Peyer's patch (tissue), 4 donors: ENCODE measurements at regions not wholly inside any gene's neighbourhood (a gene's known extent, or its start where the extent isn't known, plus 50 kb on each side); places are given as distances from the start of the nearest gene placed in this dataset.

Experiments
- DNase-seq, 3 donors: peaks; one replicate each; pipeline ENCODE4 v3.0.0-alpha.2; 2017 to 2019
- H3K27ac ChIP-seq, 4 donors: fragments of 200-600 bp; sonication (generic); one replicate each; pipeline ENCODE4 v1.5.1; 2016 to 2019
- H3K27me3 ChIP-seq, 2 donors: fragments of 200-600 bp; sonication (generic); one replicate each; pipeline ENCODE4 v1.5.1; 2019
- H3K36me3 ChIP-seq, 3 donors: fragments of 200-600 bp; sonication (generic); one replicate each; pipeline ENCODE4 v1.5.1; 2016 to 2019
- H3K4me1 ChIP-seq, 4 donors: fragments of 200-600 bp; sonication (generic); one replicate each; pipeline ENCODE4 v1.5.1; 2016 to 2019
- H3K4me3 ChIP-seq, 4 donors: fragments of 200-600 bp; sonication (generic); 1 replicate in 3 of 4; 2 replicates in 1 of 4; pipeline ENCODE4 v1.5.1; 2016 to 2019; ENCODE audit warnings: mild to moderate bottlenecking in 1 of 4
- H3K9me3 ChIP-seq, 4 donors: fragments of 200-600 bp; sonication (generic); one replicate each; pipeline ENCODE4 v1.5.1; 2016 to 2019; ENCODE audit warnings: mild to moderate bottlenecking in 1 of 4
- POLR2A ChIP-seq, 2 donors: fragments of 450-650 bp; IDR thresholded peaks; one replicate each; pipeline ENCODE4 v1.5.1; 2017; ENCODE audit warnings: antibody characterized with exemption in 2 of 2, mild to moderate bottlenecking in 2 of 2, moderate library complexity in 2 of 2
- TF ChIP-seq, protein P1 (sequence below), 6 experiments: fragments of 450-650 bp in 4 of 6; fragments of 200-600 bp in 2 of 6; sonication (generic) in 1 of 6; IDR thresholded peaks; one replicate each; pipeline ENCODE4 v1.5.1; 2017 to 2019; ENCODE audit warnings: antibody characterized with exemption in 6 of 6, mild to moderate bottlenecking in 3 of 6, moderate library complexity in 1 of 6

GRCh38 chr4:129926936-129927335, 831.0 kb downstream of the C4orf33 start:
- DNase-seq = no peak
- Histone ChIP-seq H3K9me3 (no peaks in the 10 kb centered on the region), H3K4me3 (no peak overlapping the region), H3K36me3 (no peaks in the 10 kb centered on the region), H3K27me3 (no peaks in the 10 kb centered on the region), H3K27ac (no peak overlapping the region), H3K4me1 (no peaks in the 10 kb centered on the region)
- TF ChIP-seq, protein P1, sequence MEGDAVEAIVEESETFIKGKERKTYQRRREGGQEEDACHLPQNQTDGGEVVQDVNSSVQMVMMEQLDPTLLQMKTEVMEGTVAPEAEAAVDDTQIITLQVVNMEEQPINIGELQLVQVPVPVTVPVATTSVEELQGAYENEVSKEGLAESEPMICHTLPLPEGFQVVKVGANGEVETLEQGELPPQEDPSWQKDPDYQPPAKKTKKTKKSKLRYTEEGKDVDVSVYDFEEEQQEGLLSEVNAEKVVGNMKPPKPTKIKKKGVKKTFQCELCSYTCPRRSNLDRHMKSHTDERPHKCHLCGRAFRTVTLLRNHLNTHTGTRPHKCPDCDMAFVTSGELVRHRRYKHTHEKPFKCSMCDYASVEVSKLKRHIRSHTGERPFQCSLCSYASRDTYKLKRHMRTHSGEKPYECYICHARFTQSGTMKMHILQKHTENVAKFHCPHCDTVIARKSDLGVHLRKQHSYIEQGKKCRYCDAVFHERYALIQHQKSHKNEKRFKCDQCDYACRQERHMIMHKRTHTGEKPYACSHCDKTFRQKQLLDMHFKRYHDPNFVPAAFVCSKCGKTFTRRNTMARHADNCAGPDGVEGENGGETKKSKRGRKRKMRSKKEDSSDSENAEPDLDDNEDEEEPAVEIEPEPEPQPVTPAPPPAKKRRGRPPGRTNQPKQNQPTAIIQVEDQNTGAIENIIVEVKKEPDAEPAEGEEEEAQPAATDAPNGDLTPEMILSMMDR (IDR thresholded peaks at IDR 0.05) = peak in 3 of 6 experiments; percentile 14 to 31 (median 22)
- no peak for TF ChIP-seq POLR2A (IDR thresholded peaks at IDR 0.05)

- Histone ChIP-seq H3K27ac (no peak overlapping the region), H3K27me3 (no peaks in the 10 kb centered on the region), H3K9me3 (no peaks in the 10 kb centered on the region), H3K36me3 (no peaks in the 10 kb centered on the region), H3K4me3 (no peak overlapping the region), H3K4me1 (no peaks in the 10 kb centered on the region)
- no peak for TF ChIP-seq POLR2A (IDR thresholded peaks at IDR 0.05)
- TF ChIP-seq, protein P1 (IDR thresholded peaks at IDR 0.05) = peak in 2 of 6 experiments; percentile 5 to 29
- DNase-seq = no peak
Measured at GRCh38 chr4:129929052-129929451, 833.1 kb downstream of the C4orf33 start.

DNA sequence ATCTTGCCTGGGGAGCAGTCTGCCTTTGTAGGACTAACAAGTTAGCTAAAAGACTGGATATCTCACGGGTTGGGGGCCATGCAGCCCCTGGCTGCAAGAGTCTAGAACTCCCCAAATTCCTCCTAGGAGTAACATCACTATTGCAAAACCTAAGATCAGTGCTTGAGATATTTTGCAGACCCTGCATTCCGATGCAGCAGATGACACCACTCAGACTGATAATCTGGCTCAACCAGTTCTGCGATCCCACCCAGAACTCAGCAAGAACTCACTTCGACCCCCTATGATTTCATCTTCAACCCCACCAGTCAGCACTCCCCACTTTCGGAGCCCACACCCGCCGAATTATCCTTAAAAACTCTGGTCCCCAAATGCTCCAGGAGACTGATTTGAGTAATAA, 834.0 kb downstream of the C4orf33 start:
- DNase-seq = no peak
- TF ChIP-seq, protein P1 (IDR thresholded peaks at IDR 0.05) = no peak
- H3K4me3 ChIP-seq = no peak overlapping the region
- H3K4me1 ChIP-seq = no peaks in the 10 kb centered on the region
- no peak overlapping the region for H3K27ac ChIP-seq
- H3K27me3 ChIP-seq = no peaks in the 10 kb centered on the region
- no peaks in the 10 kb centered on the region for H3K9me3 ChIP-seq
- no peaks in the 10 kb centered on the region for H3K36me3 ChIP-seq

GRCh38 chr4:129950217-129950616, 854.3 kb downstream of the C4orf33 start:
- Histone ChIP-seq H3K4me3 (no peak overlapping the region), H3K36me3 (no peaks in the 10 kb centered on the region), H3K9me3 (no peaks in the 10 kb centered on the region), H3K27ac (no peak overlapping the region), H3K27me3 (no peaks in the 10 kb centered on the region), H3K4me1 (no peaks in the 10 kb centered on the region)
- DNase-seq = no peak
- no peak for TF ChIP-seq POLR2A (IDR thresholded peaks at IDR 0.05)
- TF ChIP-seq, protein P1 (IDR thresholded peaks at IDR 0.05) = no peak

DNA sequence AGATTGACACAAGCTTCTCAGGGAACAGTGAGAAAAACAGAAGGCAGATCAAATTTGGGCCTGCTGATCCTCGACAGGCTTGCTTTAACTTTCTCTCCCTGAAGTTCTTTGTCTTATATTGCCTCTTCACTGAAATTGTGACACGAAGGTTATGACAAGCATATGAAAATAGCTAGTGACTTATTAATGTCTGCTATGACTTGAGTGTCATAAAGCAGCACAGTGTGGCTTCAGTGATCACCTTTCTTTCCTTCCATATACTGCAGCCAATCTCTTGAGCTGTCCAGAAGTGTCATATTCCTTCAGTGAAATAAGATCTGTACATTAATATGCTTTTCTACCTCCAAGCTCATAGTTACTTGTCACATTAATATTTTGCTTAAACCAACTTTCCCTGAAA, 870.2 kb downstream of the C4orf33 start:
- H3K36me3 ChIP-seq = no peaks in the 10 kb centered on the region
- no peaks in the 10 kb centered on the region for H3K9me3 ChIP-seq
- TF ChIP-seq, protein P1 (IDR thresholded peaks at IDR 0.05) = no peak
- TF ChIP-seq POLR2A (IDR thresholded peaks at IDR 0.05) = no peak
- H3K27me3 ChIP-seq = no peaks in the 10 kb centered on the region
- H3K4me1 ChIP-seq = no peaks in the 10 kb centered on the region
- no peak overlapping the region for H3K27ac ChIP-seq
- no peak for DNase-seq
- H3K4me3 ChIP-seq = no peak overlapping the region

DNA sequence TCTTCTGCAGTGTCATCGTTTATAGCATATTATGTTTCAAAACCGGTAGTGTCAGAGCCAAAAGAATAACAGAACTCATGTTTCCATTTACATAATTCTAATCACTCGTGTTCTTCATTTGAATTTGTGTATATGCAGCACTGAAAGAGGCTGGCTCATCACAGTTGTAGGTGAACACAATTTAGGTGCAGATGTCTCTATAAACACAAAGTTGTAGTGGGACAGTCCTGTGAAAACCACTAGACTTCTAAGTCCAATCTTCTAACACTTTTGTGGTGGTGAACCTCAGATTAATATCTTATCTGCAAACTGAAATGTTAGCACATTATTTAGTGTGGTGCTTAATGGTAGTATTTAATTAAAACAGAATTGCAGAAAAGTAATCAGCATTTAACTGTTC, 872.4 kb downstream of the C4orf33 start:
- Histone ChIP-seq H3K36me3 (no peaks in the 10 kb centered on the region), H3K4me3 (no peak overlapping the region)
- no peak for TF ChIP-seq POLR2A (IDR thresholded peaks at IDR 0.05)
- TF ChIP-seq, protein P1 (IDR thresholded peaks at IDR 0.05) = no peak

More for the DNA sequence above, 872.4 kb downstream of the C4orf33 start:
- Histone ChIP-seq H3K27ac (no peak overlapping the region), H3K4me1 (no peaks in the 10 kb centered on the region), H3K9me3 (no peaks in the 10 kb centered on the region), H3K27me3 (no peaks in the 10 kb centered on the region)
- no peak for DNase-seq
